NCI-H82 treated with DMSO at 0.1 percent for 48 hours (cell line): ENCODE measurements at regions not wholly inside any gene's neighbourhood (a gene's known extent, or its start where the extent isn't known, plus 50 kb on each side); places are given as distances from the start of the nearest gene placed in this dataset.

Experiments used
- DNase-seq: peaks from one replicate; lab custom pipeline; 2025; ENCODE audit not compliant: unreplicated experiment; lab: John Stamatoyannopoulos, UW

DNA sequence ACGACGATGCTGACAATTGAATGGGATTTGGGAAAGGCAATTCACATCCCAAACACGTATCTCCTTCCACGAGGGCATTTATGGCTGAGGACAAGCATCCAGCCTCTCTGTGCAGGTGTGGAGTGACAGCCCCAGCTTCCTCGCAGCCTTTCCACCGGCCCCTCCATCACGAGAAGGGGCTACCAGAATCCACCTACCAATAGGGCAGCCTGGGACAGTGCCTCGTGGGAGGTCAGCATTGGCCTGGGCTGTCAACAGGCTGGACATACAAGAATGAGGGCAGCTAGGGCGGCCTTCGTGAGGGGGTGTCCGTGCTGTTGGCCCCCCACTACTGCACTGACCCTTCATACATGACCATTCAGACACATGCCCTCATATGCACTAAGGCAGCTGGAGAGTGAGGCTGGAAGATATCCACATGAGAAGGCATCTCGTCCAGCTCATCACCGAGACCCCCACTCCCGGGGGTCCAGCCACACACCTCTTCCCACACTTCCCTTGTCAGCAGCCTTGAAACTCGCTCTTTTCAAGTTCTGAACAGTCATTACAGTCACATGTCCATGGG is 81.0 kb upstream of the ADRA2C start:
- DNase-seq: no peak

DNA sequence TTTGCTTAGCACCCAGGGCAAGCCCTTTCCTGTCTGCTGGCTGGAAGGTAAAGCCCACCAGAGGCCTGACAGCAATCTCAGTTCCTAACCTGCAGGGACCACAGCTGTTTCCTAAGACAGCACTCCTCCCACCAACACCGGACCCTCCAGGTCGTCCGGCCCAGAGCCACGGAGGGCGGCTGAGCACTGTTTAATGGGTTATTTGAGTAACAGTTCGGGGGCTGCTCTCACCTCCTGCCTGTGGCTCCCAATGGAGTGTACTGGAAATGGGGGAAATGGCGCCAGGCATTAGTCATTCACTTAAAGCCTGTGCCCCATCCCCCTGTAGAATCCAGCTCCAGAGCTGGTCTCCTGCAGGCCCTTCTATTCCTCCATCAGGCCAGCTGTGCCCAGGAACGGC is 81.6 kb upstream of the ADRA2C start:
- no peak for DNase-seq

GRCh38 chr4:3683744-3684421 is 82.3 kb upstream of the ADRA2C start:
- no peak for DNase-seq

DNA sequence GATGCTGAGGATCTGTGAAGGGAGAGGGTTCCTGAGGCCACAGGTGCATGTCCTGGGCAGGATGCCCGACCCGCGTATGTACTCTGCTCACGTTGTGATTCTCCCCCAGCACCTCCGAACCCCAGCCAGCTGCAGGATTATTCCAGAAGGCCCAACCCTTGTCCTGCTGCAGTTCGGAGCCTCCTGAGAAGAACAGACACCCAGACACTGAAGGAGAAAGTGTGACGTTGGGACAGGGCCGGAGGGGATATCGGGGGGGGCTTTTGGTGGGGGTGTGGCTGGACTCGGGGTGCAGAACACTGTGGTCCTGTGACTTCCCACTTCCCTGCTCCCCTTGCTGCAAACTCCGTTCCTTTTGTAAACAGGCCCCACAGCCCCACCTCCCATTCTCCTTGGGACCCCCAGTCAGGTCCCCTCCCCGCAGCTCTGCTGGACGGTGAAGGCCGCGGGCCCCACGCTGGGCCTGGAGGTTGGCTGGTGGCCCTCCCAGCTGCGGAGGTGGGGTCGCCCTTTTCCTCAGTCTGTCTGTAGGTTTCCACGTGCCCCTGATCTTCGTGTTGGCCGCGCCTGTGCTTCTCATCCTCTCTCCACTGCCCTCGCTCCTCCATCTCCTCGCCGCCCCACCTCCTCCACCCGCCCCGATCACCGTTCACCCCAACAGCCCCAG is 83.0 kb upstream of the ADRA2C start:
- no peak for DNase-seq

- no peak for DNase-seq
Measured at GRCh38 chr4:3682236-3683076, 83.7 kb upstream of the ADRA2C start.

- no peak for DNase-seq
Measured at GRCh38 chr4:3681191-3681590, 85.0 kb upstream of the ADRA2C start.

GRCh38 chr4:3680656-3681055 is 85.5 kb upstream of the ADRA2C start:
- DNase-seq: no peak

DNA sequence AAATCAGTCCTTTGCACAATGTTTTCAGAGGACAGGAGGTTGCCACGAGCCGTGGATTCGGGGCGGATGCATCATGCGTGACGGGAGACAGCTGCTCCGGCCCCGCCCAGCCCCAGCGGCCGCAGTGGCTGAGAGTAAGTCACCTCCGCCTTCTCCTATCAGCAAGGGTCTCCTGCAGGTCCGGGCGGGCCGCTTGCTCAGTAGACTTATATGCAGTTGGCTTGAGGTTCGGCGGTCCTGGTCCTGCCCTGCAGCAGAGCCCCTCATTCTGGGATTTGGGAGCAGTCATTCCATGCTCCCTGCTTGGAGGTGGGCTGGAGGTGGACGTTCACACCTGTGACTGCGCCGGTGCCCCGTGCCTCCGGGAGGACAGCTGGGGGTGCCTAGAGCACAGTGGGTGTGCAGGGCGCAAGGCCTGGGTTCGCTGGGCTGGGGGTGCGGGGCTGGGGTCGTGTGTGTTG is 86.3 kb upstream of the ADRA2C start:
- DNase-seq: no peak

GRCh38 chr4:3679071-3679825 is 86.9 kb upstream of the ADRA2C start:
- no peak for DNase-seq

GRCh38 chr4:3677748-3678070 is 88.5 kb upstream of the ADRA2C start:
- no peak for DNase-seq

- no peak for DNase-seq
Measured at GRCh38 chr4:3676907-3677747, 89.1 kb upstream of the ADRA2C start.

DNA sequence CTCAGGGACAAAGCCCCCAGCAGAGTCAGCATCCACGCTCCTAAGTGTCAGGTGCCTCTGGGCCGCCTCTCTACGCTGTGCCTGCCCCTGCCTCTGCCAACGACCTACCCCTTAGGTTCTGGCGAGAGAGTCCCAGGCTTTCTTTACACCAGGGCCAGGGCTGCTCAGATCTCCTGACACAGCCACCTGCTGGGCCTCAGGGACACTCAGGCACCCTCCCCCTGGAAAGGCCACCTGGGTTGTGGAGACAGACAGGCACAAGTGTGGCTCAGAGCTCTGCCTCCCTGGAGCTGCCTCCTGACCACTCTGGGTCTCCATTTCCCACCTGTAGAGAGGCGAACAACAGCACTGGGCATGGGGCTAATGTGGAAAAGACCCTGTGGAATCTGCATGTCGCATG is 90.0 kb upstream of the ADRA2C start:
- no peak for DNase-seq

- no peak for DNase-seq
Measured at GRCh38 chr4:3675251-3676115, 90.7 kb upstream of the ADRA2C start.

DNA sequence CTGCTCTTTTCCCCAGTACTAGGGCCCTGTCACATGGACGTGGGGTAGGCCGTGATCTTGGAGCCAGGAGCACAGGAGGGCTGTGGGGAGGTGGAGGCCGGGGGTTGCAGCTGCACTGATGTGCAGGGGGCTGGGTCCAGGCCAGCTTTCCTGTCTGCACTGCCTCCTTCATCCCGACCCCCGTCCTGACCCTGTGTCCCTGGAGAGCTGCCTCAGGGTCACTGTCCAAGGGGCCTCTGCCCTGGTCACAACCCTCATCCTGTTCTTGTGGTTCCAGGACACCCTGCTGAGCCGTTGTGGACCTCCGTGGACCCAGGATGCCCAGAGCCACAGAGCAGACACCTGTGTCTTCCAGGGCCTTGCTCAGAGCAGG is 91.7 kb upstream of the ADRA2C start:
- no peak for DNase-seq

GRCh38 chr4:3673716-3674478 is 92.3 kb upstream of the ADRA2C start:
- DNase-seq: no peak

- DNase-seq: no peak
Measured at GRCh38 chr4:3673176-3673575, 93.0 kb upstream of the ADRA2C start.

GRCh38 chr4:3672465-3672831 is 93.7 kb upstream of the ADRA2C start:
- DNase-seq: no peak

DNA sequence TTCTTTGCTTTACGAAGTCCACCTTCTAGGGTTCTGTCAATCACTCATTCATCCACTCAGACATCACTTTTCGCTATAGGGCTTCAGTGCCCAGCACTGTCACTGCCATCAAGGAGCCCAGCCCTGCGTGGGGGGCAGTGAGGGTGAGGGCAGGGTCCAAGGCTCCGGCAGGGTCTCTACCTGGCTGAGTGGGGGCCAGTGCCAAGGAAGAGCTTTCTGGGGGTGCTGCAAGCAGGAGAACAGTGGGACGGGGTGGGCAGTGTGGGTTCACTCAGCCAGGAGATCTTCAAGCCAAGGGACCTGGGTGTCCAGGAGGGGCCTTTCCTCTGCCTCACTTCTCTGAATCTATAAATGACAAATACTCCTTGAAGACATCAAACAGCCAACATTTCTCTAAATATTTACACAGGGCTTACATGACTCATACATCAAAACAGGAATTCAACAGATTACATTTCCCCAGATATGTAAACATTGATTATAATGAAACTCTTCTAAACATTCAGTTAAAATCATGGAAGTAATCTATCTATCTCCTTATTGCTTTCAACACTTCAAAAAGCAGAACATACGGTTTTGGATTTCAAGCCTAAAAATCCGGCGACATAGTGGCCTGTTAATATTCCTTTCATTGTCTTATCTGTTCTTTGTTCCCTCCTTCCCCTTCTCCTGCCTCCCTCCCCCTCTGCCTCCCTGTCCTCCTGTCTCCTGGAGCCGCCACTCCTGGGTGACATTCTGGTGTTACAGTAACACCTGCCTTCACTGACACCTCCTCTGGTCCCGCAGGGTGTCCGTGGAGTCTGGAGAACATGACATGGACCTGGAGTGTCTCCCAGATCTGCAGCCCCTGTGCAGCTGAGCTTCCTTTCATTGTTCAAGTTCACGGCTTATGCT is 94.4 kb upstream of the ADRA2C start:
- no peak for DNase-seq
